Neuronal stem cell (in vitro differentiated cells): ENCODE measurements at regions not wholly inside any gene's neighbourhood (a gene's known extent, or its start where the extent isn't known, plus 50 kb on each side); places are given as distances from the start of the nearest gene placed in this dataset.

ENCODE experiments used
- DNase-seq: peaks from one replicate; pipeline ENCODE4 v3.0.0-alpha.2; 2013; ENCODE audit warnings: low spot score
- H2AFZ ChIP-seq: one replicate; pipeline ENCODE4 v1.6.1; 2013; ENCODE audit warnings: mild to moderate bottlenecking, low read length, inconsistent platforms
- H2AK5ac ChIP-seq: 2 replicates; pipeline ENCODE4 v1.6.1; 2013; ENCODE audit warnings: low read depth, mild to moderate bottlenecking, inconsistent platforms, low read length, moderate library complexity, mixed read lengths
- H2BK120ac ChIP-seq: 2 replicates; pipeline ENCODE4 v1.6.1; 2013; ENCODE audit warnings: low read depth, mild to moderate bottlenecking, inconsistent platforms, low read length, moderate library complexity, mixed read lengths
- H2BK12ac ChIP-seq: one replicate; pipeline ENCODE4 v1.6.1; 2013; ENCODE audit warnings: low read length, inconsistent platforms
- H2BK15ac ChIP-seq: 2 replicates; pipeline ENCODE4 v1.6.1; 2013; ENCODE audit warnings: mild to moderate bottlenecking, low read length, inconsistent platforms, mixed read lengths
- H2BK5ac ChIP-seq: one replicate; pipeline ENCODE4 v1.6.1; 2013; ENCODE audit warnings: inconsistent platforms, mild to moderate bottlenecking, low read length, moderate library complexity
- H3K14ac ChIP-seq: one replicate; pipeline ENCODE4 v1.6.1; 2013; ENCODE audit warnings: low read length, inconsistent platforms
- H3K18ac ChIP-seq: 2 replicates; pipeline ENCODE4 v1.6.1; 2013; ENCODE audit warnings: low read length, inconsistent platforms
- H3K23ac ChIP-seq: 2 replicates; pipeline ENCODE4 v1.6.1; 2013; ENCODE audit warnings: low read depth, mild to moderate bottlenecking, mixed read lengths, low read length, inconsistent platforms; ENCODE audit not compliant: poor library complexity
- H3K27ac ChIP-seq: replicated peaks from 3 replicates; pipeline ENCODE4 v1.5.1; 2013; ENCODE audit warnings: low read length, inconsistent platforms
- H3K27me3 ChIP-seq, 3 experiments: 2 replicates each; pipeline ENCODE4 v1.6.1; 2013; ENCODE audit warnings: low read length in 3 of 3, mild to moderate bottlenecking in 2 of 3, inconsistent platforms in 1 of 3, low read depth in 1 of 3, mixed read lengths in 1 of 3, moderate library complexity in 1 of 3; ENCODE audit not compliant: control insufficient read depth in 3 of 3, insufficient read depth in 3 of 3
- H3K36me3 ChIP-seq, 2 donors: replicated peaks in 1 of 2; 2 replicates each; pipeline ENCODE4 v1.6.1; 2013; ENCODE audit warnings: low read length in 2 of 2; ENCODE audit not compliant: control insufficient read depth in 2 of 2, insufficient read depth in 2 of 2
- H3K4ac ChIP-seq: 2 replicates; pipeline ENCODE4 v1.6.1; 2013; ENCODE audit warnings: inconsistent platforms, mild to moderate bottlenecking, low read length, moderate library complexity
- H3K4me1 ChIP-seq, 2 donors: 1 replicate in 1 of 2; 2 replicates in 1 of 2; pipeline ENCODE4 v1.6.1; 2013; ENCODE audit warnings: low read length in 2 of 2, low read depth in 1 of 2; ENCODE audit not compliant: control insufficient read depth in 2 of 2, insufficient read depth in 1 of 2
- H3K4me2 ChIP-seq: one replicate; pipeline ENCODE4 v1.6.1; 2013; ENCODE audit warnings: mild to moderate bottlenecking, low read length, inconsistent platforms; ENCODE audit not compliant: insufficient read depth, poor library complexity, severe bottlenecking
- H3K4me3 ChIP-seq, 2 donors: 2 replicates each; pipeline ENCODE4 v1.5.1; 2013; ENCODE audit warnings: low read length in 2 of 2, mild to moderate bottlenecking in 2 of 2, inconsistent platforms in 1 of 2, moderate library complexity in 1 of 2
- H3K79me1 ChIP-seq: one replicate; pipeline ENCODE4 v1.6.1; 2013; ENCODE audit warnings: low read depth, mild to moderate bottlenecking, inconsistent platforms, low read length, moderate library complexity
- H3K9ac ChIP-seq: one replicate; pipeline ENCODE4 v1.6.1; 2013; ENCODE audit warnings: mild to moderate bottlenecking, low read depth, low read length, inconsistent platforms; ENCODE audit not compliant: poor library complexity
- H3K9me3 ChIP-seq, 2 donors: replicated peaks in 1 of 2; 2 replicates each; pipeline versions ENCODE3 to v1.6.1; 2013; ENCODE audit warnings: low read length in 2 of 2, mild to moderate bottlenecking in 2 of 2, inconsistent platforms in 1 of 2, low read depth in 1 of 2, mixed read lengths in 1 of 2, moderate library complexity in 1 of 2; ENCODE audit not compliant: control insufficient read depth in 2 of 2, insufficient read depth in 1 of 2
- H4K8ac ChIP-seq: one replicate; pipeline ENCODE4 v1.6.1; 2013; ENCODE audit warnings: low read depth, mild to moderate bottlenecking, inconsistent platforms, low read length, moderate library complexity
- H4K91ac ChIP-seq: one replicate; pipeline ENCODE4 v1.6.1; 2013; ENCODE audit warnings: low read length, low read depth, mild to moderate bottlenecking, inconsistent platforms; ENCODE audit not compliant: poor library complexity
- WGBS, 2 donors: extraction: QIAGEN DNeasy Blood & Tissue Kit; methylation state at CpG; one replicate each; pipeline ENCODE4 v1.1.7; 2013; ENCODE audit warnings: missing lambda C conversion rate in 2 of 2, mixed read lengths in 1 of 2; ENCODE audit not compliant: insufficient read length in 2 of 2, insufficient replicate concordance in 1 of 2; ENCODE audit errors: extremely low coverage in 2 of 2; 5-methylcytosine and 5-hydroxymethylcytosine counted together

- DNase-seq, result no peak
- H2BK5ac ChIP-seq, result no peak overlapping the region
- no peak overlapping the region for H3K9ac ChIP-seq
- no peak overlapping the region for H4K8ac ChIP-seq
- no peaks in the 10 kb centered on the region for H3K27me3 ChIP-seq
- no peak overlapping the region for H3K4me3 ChIP-seq
- H2AK5ac ChIP-seq, result no peak overlapping the region
- no peak overlapping the region for H2BK12ac ChIP-seq
- WGBS, 2 donors, result no CpG with 5 or more reads among the region's 2 CpGs
- H3K36me3 ChIP-seq, result no peaks in the 10 kb centered on the region
- H3K4ac ChIP-seq, result no peak overlapping the region
- H3K79me1 ChIP-seq, result no peaks in the 10 kb centered on the region
- H3K18ac ChIP-seq, result no peak overlapping the region
- H3K9me3 ChIP-seq, result peaks cover 0 to 2% of the 10 kb centered on the region in 2 donors
- no peak overlapping the region for H3K27ac ChIP-seq
- H2BK120ac ChIP-seq, result no peak overlapping the region
- H2AFZ ChIP-seq, result no peak overlapping the region
- H3K23ac ChIP-seq, result no peak overlapping the region
- H3K4me2 ChIP-seq, result no peak overlapping the region
- no peaks in the 10 kb centered on the region for H3K4me1 ChIP-seq
- H3K14ac ChIP-seq, result no peak overlapping the region
- no peak overlapping the region for H4K91ac ChIP-seq
- H2BK15ac ChIP-seq, result no peak overlapping the region
These were observed 216.9 kb upstream of the NEIL3 start for GRCh38 chr4:177092807-177093206.

DNA sequence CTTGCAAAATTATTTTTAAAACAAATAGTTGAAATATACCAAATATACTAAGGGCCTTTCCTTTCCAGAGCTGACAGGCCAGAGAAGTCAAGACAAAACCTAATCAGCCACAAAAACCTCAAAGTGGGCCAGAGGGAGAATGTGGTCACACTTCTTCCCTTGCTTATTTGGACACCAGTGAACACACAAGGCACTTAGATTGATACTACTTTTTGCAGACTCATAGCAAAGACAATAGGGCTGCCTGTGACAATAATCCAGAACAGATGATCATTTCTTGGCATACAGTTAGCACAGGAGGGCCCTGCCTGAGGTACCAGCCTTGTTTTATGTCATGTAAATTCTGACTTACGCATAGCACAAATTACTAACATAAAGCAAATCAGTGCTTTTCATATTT is 215.7 kb upstream of the NEIL3 start:
- Histone ChIP-seq H3K27me3 (no peaks in the 10 kb centered on the region), H3K79me1 (no peaks in the 10 kb centered on the region), H2BK5ac (no peak overlapping the region), H4K91ac (no peak overlapping the region), H3K9me3 (peaks cover 0 to 2% of the 10 kb centered on the region in 2 donors), H2BK120ac (no peak overlapping the region), H3K4me3 (no peak overlapping the region), H3K4me1 (no peaks in the 10 kb centered on the region), H4K8ac (no peak overlapping the region), H3K14ac (no peak overlapping the region), H3K4ac (no peak overlapping the region), H3K18ac (no peak overlapping the region), H2BK15ac (no peak overlapping the region), H3K23ac (no peak overlapping the region), H3K27ac (no peak overlapping the region), H2AFZ (no peak overlapping the region), H2BK12ac (no peak overlapping the region), H3K36me3 (no peaks in the 10 kb centered on the region), H3K9ac (no peak overlapping the region), H2AK5ac (no peak overlapping the region), H3K4me2 (no peak overlapping the region)
- WGBS, 2 donors, result no CpG with 5 or more reads among the region's 1 CpG
- no peak for DNase-seq

GRCh38 chr4:177097291-177097690 is 212.4 kb upstream of the NEIL3 start:
- H2BK15ac ChIP-seq, result no peak overlapping the region
- no peak overlapping the region for H3K4me3 ChIP-seq
- no peak overlapping the region for H2BK5ac ChIP-seq
- no peak for DNase-seq
- H3K27me3 ChIP-seq, result no peaks in the 10 kb centered on the region
- no peak overlapping the region for H3K18ac ChIP-seq
- no peak overlapping the region for H4K91ac ChIP-seq
- H3K9ac ChIP-seq, result no peak overlapping the region
- no peak overlapping the region for H3K4ac ChIP-seq
- no peak overlapping the region for H2BK12ac ChIP-seq
- H3K9me3 ChIP-seq, result peaks cover 0 to 2% of the 10 kb centered on the region in 2 donors
- no peaks in the 10 kb centered on the region for H3K4me1 ChIP-seq
- no peak overlapping the region for H3K23ac ChIP-seq
- H3K36me3 ChIP-seq, result no peaks in the 10 kb centered on the region
- H3K27ac ChIP-seq, result no peak overlapping the region
- H2AFZ ChIP-seq, result no peak overlapping the region
- WGBS, 2 donors, result no CpG with 5 or more reads among the region's 6 CpGs
- H2BK120ac ChIP-seq, result no peak overlapping the region
- H2AK5ac ChIP-seq, result no peak overlapping the region
- H3K4me2 ChIP-seq, result no peak overlapping the region
- H3K79me1 ChIP-seq, result no peaks in the 10 kb centered on the region
- no peak overlapping the region for H3K14ac ChIP-seq
- no peak overlapping the region for H4K8ac ChIP-seq

- Histone ChIP-seq H2BK5ac (no peak overlapping the region), H4K8ac (no peak overlapping the region), H3K9me3 (peaks cover 0 to 2% of the 10 kb centered on the region in 2 donors), H2BK15ac (no peak overlapping the region), H2AFZ (no peak overlapping the region), H2BK12ac (no peak overlapping the region), H3K27me3 (no peaks in the 10 kb centered on the region), H3K23ac (no peak overlapping the region), H3K9ac (no peak overlapping the region), H3K4me2 (no peak overlapping the region), H3K4ac (no peak overlapping the region), H3K27ac (no peak overlapping the region), H3K4me1 (no peaks in the 10 kb centered on the region), H2AK5ac (no peak overlapping the region), H3K14ac (no peak overlapping the region), H4K91ac (no peak overlapping the region), H3K18ac (no peak overlapping the region), H2BK120ac (no peak overlapping the region), H3K79me1 (no peaks in the 10 kb centered on the region), H3K4me3 (no peak overlapping the region), H3K36me3 (no peaks in the 10 kb centered on the region)
- no peak for DNase-seq
- WGBS, 2 donors, result no CpG with 5 or more reads among the region's 6 CpGs
These were observed 210.5 kb upstream of the NEIL3 start for GRCh38 chr4:177099211-177099610.
